DMS153 (cell line): ENCODE measurements at regions not wholly inside any gene's neighbourhood (a gene's known extent, or its start where the extent isn't known, plus 50 kb on each side); places are given as distances from the start of the nearest gene placed in this dataset.

ENCODE experiments used
- DNase-seq: peaks from one replicate; lab custom pipeline; 2025; lab: John Stamatoyannopoulos, UW

DNA sequence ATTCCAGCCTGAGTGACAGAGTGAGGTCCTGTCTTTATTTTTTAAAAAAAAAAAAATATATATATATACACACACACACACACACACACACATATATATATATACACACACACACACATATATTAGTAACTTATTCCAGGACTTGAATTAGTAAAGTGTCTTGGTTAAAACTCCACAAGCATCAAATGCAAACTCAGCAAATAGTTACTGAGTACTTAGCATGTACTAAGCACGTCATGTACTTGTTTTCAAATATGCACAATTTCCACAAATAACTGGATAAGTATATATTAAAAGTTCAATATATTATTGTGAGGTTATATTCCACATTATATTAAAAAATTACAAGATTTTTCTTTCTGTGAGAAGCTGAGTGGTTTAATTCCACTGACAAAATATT, 304.7 kb downstream of the ZEB2 start:
- no peak for DNase-seq

DNA sequence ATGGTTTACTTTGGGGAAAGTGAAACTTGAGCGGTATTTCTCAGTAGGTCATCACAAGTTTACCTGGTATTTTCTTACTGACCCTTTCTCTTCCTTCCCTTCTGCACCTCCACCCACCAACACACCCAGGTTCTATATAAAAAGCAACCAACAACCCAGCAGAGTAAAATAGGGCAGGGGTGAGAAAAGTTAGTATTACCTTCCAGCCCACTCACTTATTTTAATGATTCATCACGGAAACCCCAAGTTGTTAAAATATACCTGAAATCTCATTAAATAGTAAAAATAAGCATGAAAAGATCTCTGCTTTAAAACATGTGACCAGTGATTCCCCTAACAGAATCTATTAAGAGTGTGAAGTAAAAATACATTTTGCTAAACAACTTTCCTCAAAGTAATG, 306.1 kb downstream of the ZEB2 start:
- DNase-seq, result no peak

DNA sequence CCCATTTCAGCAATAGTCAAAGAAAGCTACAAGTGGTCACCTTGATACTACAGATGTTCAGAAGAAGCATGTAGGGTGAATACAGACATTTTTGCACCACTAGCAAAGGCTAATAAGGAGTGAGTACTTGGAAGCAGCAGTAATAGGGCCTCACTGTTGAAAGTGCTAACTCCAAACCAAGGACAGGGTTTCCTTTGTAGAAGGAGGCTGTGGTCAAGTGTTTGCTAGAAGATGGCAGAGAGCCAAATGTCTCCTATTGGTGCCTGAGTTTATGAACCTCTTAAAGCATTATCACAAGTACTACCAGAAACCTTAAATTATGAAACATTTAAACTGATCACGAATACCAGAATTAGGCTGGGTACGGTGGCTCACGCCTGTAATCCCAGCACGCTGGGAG, 308.1 kb downstream of the ZEB2 start:
- no peak for DNase-seq

DNA sequence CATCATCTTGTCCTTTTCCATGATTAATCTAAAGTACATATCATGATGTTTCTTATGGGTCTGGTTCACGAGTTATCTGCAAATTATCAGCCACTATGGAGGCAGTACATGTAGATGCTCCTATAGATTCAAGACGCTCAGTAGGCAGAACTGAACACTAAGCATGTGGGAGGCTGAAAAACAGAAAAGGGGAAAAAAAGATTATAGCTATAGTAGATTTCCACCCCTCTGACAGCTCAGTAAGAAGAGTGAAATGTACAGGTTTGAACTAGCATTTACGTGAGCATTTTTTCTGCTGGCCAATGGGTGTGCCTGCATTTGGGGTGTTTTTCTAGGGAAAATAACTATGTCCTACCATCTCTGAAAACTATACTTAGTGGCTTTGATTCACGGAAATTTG, 308.9 kb downstream of the ZEB2 start:
- no peak for DNase-seq

DNA sequence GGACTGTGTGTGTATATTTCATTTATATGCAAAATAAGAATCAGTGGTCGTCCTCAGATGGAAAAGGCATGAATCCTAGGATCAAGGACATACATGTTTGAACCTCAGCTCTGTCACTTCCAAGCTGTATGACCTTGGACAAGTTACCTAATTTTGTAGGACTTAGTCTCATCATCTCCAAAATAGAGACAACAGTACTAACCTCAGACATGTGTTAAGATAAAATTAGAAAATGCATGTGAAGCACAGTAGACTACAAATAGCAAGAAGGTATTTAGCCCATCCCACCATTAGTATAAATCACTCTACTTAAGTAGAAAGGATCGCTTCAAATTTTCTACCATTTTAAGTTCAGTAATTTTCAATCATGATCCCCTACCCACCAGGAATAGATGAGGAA, 309.8 kb downstream of the ZEB2 start:
- DNase-seq, result no peak

DNA sequence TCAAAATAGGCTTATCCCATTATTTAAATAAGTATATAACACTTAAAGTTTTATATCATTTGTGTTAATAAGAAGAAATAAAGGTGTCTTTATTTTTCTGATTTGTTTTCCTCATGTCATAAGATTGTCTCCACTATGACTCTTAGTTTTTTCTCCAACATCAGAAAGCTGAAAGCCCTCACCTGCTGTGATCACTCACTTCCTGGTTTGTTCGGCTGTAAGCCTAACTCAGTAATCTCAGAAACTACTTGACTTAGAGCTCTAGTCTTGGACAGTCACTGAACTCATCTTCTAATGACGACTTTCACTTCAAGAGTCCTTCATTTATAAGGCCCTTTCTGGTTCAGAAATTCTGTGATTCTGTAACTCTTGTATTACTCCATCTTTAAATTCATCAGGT, 311.0 kb downstream of the ZEB2 start:
- no peak for DNase-seq

DNA sequence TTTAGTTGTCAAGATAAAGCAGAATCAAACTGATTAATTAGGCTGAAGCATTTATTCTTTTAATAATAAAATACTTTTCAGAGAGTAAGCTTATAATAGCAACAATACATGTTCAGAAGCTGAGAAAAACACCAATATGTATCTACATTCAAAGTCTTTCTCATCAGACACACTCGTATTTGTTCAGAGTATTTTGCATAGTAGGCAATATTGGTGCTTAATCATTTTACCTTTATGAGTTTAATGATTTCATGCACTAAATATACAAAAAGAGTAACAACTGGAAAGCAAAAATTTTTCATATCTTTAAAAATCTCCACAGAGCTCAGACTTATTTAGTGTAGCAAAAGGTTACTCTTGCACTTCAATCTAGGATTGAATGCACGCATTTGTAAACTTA, 313.9 kb downstream of the ZEB2 start:
- DNase-seq, result no peak

DNA sequence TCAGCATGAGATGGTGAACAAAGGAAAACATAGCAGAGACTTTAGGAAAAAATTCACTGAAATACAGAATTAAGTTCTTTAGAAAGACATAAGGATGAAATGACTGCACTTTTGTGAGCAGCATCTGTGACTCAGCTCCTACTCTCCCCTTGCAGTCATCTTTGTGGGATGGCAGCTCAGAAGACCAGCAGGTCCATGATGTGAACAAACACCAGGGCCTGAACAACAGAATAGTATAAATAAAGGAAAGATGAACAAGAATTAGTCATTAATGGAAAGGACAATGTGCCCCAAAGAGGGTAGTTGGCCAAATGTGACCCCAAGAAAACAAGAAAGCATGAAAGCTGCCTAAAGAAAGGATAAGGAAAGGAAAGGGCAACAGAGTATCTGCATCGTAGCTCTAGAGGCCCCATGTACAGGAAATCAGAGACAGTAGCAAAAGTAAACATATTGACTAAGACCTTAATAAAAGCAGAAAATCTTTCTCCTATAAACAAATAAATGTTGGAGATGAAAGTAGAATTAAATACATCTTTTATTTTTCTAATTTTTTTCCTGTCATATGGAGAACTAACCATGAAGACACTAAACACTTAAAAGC, 318.0 kb downstream of the ZEB2 start:
- no peak for DNase-seq

DNA sequence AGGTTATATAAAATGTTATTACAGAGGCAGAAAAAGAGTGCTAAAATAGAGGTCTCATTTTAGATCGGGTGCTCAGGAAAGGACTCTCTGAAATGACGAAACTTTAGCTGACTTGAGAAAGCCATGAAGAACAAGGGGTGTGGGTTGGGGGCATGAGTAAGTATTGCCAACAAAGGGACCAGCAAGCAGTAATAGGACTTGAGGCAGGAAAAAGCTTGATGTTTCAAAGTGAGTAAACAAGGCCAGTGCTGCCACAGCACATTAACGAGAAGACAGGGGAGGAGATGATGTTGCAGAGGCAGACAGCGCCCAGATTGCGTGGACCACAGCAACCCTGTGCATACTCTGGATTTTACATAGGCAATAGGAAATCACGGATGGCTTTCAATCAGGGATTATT, 318.8 kb downstream of the ZEB2 start:
- DNase-seq, result no peak

DNA sequence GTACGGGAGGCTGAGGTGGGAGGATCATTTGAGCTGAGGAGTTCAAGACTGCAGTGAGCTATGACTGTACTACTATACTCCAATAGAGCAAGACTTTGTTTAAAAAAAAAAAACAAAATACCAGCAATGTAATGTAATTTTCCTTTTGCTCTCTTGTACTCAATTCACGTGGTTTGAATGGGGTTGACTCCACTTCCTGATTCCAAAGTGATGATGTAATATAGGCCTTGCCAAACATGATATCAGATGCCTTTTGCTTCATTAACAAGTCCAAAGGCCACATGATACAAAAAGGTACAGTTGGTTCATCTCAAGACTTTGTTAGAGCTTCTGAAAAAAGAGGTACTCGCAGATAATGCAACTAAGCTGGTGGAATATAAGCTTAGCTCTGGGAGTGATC, 321.8 kb downstream of the ZEB2 start:
- DNase-seq, result no peak

DNA sequence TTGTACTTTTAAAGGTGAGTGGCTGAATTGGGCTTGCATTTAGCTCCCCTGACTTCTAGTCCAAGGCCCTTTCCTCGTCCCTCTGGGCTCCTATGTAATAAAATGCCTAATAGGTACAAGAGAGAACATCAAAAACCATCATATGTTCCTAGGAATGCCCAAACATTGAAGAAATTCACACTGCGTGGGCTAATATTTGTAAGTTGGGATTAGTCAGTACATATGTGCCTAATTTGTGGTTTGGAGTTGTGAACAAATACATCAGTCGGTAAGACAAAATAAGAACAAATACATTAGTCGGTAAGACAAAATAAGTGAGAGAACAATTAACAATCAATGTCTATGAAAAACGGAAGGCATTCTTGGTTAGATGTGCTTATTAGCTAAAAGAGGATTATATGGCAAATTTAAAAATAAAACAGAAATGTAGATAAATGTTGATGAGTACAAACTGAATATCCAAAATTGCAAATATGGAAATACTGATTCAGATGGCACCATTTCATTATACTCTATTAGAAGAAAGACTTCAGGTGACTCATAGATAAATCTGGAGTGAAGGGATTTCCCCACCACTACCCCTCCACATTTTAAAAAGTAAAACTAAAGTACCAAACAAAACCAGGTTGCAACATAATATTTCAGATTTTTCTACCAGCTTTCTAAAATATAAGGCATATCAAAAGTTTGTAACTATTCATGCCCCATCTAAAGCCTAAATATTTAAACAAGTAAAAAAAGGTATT, 325.4 kb downstream of the ZEB2 start:
- no peak for DNase-seq

DNA sequence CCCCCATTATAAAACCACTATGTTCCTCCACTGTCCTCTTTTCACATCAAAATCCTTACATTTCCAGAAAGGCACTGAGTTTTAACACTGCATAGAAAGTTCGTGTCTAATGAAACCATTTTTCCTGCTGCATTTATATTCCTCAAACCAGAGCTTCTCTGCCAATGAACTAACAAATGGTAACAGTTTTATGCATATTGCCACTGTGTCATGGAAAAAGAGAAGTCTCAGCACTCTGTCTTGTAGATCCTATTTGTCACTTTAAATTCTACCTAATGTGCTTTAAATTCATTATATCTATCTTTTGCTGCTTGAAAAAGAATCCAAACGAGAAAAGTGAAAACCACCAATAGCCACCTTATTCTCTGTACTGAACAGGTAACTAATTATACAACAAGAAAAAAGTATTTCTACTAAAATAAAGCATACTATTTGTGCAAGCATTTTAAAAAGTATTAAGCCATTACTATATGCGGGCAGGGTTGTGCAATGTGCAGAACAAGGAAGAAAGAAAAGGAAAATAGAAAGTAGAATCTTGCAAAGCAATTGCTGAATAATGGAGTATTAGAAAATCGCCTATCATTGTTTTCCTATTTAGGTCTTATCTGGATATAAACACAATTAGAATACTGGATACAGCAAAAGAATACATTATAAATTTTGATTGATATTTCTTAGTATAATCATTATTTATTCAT, 328.9 kb downstream of the ZEB2 start:
- DNase-seq, result no peak

DNA sequence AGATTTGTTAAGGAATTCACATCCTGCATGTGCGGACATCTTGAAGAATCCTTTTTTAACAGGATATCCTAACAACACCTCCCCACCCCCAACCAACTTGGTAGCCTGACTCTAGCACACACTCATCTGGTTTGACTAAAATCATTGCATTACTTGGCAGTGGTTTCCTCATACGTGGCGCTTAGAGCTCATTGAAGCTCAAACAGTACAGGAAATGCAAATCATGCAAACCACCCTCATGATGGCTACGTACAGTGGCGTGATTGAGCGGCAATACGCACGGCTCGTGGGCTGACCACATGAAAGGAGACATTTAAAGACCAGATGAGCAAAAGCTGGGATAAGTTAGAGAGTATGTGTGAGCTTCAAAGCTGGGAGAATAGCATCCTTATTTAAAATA, 336.2 kb downstream of the ZEB2 start:
- DNase-seq, result no peak

DNA sequence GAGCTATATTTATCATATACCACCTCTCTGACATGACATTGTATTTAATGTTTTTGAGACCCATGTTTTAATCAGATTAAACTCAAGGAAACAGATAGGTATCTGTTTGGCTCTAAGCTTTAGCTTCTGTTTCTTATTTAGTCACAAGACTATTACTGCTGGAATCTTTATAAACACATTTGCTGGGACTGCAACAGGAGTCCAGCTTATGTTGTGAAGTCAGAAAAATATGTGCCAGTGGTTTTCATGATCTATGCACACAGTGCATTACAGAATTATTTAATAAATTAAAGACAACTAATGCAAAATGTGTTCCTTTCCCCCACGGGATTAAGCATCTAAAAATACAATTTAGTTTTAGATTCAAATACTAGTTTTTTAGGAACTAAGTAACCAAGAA, 338.9 kb downstream of the ZEB2 start:
- no peak for DNase-seq

DNA sequence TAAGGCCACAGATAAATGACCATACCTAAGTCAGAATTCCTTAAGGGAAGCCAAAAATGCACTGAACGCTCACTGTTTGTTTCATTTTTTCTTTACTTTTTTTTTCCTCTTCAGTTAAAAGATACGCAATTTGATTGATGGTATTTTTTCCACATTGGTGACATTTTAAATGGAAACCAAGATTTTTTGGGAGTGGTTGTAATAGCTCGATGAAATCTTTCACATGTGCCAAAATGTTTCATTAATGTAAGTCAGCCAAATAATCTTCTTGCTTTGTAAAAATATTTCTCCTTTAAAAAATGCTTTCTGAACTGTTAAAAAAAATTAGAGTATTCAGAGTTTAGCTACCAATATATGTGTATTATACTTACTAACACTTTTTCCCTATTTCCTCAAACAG, 339.8 kb downstream of the ZEB2 start:
- DNase-seq, result no peak

DNA sequence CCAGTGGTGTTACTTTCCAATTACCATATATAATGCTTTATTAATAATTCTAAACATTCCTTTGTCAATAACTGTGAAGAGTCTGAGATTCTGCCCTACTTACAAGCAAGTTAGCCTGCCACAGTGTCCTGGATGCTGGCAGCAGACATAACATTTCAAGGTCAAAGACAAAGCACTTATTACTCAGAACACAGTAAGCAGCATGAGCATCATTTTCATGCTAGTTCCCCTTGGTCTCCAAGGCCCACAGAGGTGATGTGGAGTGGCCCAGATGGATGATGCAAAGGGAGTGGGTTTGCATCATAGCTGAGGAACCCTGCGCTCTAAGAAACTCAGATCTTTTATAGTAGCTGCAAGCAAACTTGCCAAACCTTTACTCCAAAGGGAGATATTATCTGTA, 349.7 kb downstream of the ZEB2 start:
- DNase-seq, result no peak

DNA sequence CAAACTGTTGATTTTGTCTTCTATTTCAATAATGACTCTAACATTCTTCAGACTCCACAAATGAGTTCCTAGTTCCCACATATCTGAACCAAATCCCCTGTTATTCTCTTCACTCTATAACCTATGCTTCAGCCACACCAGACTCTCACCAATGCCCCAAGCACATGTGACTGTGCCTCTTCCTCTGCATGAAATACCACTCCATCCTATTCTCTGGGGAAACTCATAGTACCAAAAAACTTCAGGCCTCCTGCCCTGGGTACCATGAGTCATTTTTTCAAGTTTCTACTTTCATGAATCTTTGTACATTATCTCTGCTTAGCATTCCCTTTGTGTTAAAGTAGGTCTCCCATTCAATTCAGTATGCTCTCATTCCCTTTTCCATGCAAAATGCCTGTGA, 353.2 kb downstream of the ZEB2 start:
- no peak for DNase-seq

DNA sequence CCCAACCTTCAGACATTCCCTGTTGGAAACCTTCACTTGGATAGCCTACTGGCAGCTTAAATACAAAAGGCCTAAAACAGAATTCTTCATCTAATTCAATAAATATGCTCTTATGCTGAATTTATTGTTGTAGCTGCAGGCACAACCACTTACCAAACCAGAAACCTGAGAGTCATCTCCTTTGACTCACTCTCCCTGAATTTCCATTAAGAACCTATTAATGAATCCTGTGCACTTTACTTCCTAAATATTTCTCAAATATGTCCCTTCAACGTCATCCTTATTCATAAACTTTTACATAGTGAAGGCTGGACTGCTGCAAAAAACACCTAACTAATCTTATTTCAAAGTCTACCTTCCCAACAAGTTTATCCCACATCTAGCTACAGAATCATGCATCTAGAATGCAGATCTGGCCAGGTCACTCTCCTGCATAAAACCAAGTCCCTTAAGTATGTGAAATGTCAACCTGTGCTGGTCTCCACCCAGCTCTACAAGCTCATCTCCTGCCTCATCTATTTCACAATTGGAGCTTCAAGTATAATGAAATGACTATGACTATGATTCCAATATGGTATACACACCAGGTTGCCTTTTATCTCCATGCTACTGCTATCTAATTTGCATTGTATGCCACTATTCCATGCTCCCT, 354.2 kb downstream of the ZEB2 start:
- DNase-seq, result no peak

DNA sequence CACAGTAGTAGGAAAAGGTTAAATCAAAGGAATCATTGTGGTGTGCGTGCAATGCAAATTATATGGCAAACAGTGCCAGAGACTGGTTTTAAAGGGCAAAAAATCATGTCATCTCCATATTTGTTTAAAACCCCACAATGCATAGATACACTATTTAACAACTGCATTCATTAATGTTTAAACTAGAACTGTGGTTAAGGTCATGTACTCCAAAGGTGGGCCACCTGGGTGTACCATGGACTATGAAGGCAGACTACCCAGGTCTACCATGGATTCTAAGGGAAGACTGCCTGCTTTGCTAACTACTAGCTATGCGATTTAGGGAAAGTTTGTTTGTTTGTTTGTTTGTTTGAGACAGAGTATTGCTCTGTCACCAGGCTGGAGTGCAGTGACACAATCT, 356.3 kb downstream of the ZEB2 start:
- no peak for DNase-seq

DNA sequence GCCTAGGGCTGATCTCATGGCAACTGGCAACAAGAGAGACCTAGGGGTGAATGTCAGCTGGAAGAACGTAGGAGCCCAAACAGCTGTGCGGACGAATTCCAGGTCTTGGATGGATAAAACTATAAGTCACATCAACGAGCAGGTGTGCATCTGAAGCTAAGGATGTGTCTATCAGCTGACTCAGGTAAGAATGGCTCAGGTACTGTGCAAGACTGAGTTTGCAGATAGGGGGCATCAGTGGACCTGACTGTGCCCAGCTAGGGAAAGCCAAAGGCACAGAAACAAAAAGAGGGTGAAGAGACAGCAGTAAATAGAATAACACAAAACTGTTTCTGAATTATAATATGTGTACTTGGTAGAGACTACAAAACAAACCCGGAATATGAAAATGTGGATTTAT, 357.3 kb downstream of the ZEB2 start:
- peak; percentile 16 for DNase-seq

DNA sequence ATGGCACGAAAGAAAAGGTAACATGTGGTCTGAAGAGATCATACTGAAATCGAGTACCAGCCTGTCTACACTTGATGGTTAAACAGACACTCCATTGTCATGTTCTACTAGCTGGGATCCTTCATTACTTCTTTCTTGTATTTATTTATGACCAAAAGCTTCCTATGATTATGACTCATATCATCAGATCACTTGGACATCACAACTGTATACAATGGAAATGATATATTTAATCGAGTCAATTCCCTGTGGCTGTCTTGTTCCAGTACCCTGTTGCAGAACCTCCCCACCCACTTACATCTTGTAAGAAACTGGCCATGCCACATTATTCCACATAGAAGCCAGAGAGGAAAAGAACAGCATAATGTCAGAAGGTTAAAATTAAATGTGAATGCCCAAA, 358.9 kb downstream of the ZEB2 start:
- DNase-seq, result no peak

DNA sequence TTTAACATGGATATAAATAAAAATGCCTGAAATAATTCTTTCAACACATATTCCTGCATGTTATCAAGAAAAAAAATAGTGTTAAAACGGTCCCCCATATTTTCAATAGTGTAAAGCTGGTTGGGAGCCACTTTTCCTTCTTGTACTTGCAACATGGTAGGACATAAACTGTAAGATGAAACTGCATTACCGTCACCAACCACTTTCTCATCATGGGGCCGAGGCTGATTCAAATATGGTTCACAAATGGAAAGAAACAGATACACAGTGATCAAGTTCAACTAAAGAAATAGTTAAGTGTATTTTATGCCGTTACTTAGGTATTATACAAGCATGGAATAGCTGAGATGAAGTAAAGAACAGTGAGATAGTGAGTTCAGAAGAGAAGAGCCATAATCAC, 360.7 kb downstream of the ZEB2 start:
- no peak for DNase-seq

DNA sequence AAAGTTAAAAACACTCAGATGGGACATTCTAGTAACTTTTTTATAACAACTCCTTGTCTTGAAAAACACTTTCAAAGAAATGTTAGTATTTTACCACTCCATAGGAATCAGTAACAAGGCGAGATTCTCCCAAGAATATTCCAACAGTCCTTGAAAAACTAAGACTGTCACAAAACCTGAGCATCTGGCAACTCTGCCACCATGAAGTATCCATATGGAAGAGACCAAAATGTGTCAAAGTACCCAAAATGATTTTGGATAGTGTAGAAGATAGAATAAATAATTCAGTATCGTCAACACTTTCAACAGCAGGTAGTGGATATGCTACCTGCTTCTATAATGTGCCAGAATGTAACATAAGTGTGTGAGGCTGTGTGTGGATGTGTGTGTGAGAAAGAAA, 361.8 kb downstream of the ZEB2 start:
- no peak for DNase-seq
